ENCODE measurements at regions not wholly inside any gene's neighbourhood (a gene's known extent, or its start where the extent isn't known, plus 50 kb on each side); places are given as distances from the start of the nearest gene placed in this dataset.

GRCh38 chr6:103081126-103081525 is 1687.6 kb downstream of the GRIK2 start (continued):
- TF ChIP-seq ZNF704 (CRISPR knock-in tag; IDR thresholded peaks at IDR 0.05; ENCODE audit: borderline replicate concordance): no peak
- TF ChIP-seq ZNF709 (CRISPR knock-in tag; IDR thresholded peaks at IDR 0.05): no peak
- TF ChIP-seq CREB1 (IDR thresholded peaks at IDR 0.05): no peak
- no peak for TF ChIP-seq CREB1 (CRISPR knock-in tag; IDR thresholded peaks at IDR 0.05)

- no peak for DNase-seq (ENCODE audit: low spot score)
- POLR2A ChIA-PET: no interaction called here
- no peaks in the 10 kb centered on the region for H3K4me1 ChIP-seq (ENCODE audit: insufficient read depth, low read length)
- TF ChIP-seq KLF16 (CRISPR knock-in tag; IDR thresholded peaks at IDR 0.05) (no peak), SAP130 (CRISPR knock-in tag; IDR thresholded peaks at IDR 0.05; ENCODE audit: low read depth) (no peak), ZIK1 (CRISPR knock-in tag; IDR thresholded peaks at IDR 0.05; ENCODE audit: borderline replicate concordance, low read depth) (no peak), SP140L (CRISPR knock-in tag; IDR thresholded peaks at IDR 0.05; ENCODE audit: borderline replicate concordance) (no peak), IRX3 (CRISPR knock-in tag; IDR thresholded peaks at IDR 0.05; ENCODE audit: borderline replicate concordance, low read depth) (no peak), ZNF615 (CRISPR knock-in tag; IDR thresholded peaks at IDR 0.05; ENCODE audit: borderline replicate concordance) (no peak), SMARCE1 (IDR thresholded peaks at IDR 0.05; ENCODE audit: borderline replicate concordance) (no peak), CHD4 (IDR thresholded peaks at IDR 0.05; ENCODE audit: borderline replicate concordance, low read length) (no peak), ZNF737 (CRISPR knock-in tag; IDR thresholded peaks at IDR 0.05; ENCODE audit: borderline replicate concordance) (no peak), ZNF180 (CRISPR knock-in tag; IDR thresholded peaks at IDR 0.05; ENCODE audit: borderline replicate concordance, low read depth) (no peak), SPEN (CRISPR knock-in tag; IDR thresholded peaks at IDR 0.05; ENCODE audit: low read depth) (no peak), HNF1B (CRISPR knock-in tag; IDR thresholded peaks at IDR 0.05) (no peak), ZNF274 (CRISPR knock-in tag; IDR thresholded peaks at IDR 0.05) (no peak), ZEB1 (IDR thresholded peaks at IDR 0.05; ENCODE audit: insufficient replicate concordance, low read depth) (no peak)
- no peaks in the 10 kb centered on the region for H3K27me3 ChIP-seq (ENCODE audit: control insufficient read depth in 1 of 2, insufficient read depth in 2 of 2, low read length in 2 of 2)
- H3K36me3 ChIP-seq (replicated peaks in 1 of 2; ENCODE audit: control insufficient read depth in 1 of 2, insufficient read depth in 2 of 2, low read length in 2 of 2): no peaks in the 10 kb centered on the region
- no peak overlapping the region for H3K4me2 ChIP-seq (ENCODE audit: low read depth, low read length)
- 2% methylated on average over 3 of the region's 3 CpGs for WGBS (ENCODE audit: low lambda C conversion rate)
- H4K20me1 ChIP-seq (ENCODE audit: insufficient read depth, low read length): no peaks in the 10 kb centered on the region
- no peak for ATAC-seq
- no peak overlapping the region for H3K4me3 ChIP-seq (replicated peaks in 1 of 3; ENCODE audit: insufficient read depth in 1 of 3, low read depth in 2 of 3, low read length in 3 of 3)
- intact Hi-C loops (cut with micrococcal nuclease; ENCODE audit: unreplicated experiment) (no loop called here), in situ Hi-C loops (cut with HindIII; ENCODE audit: extremely low pct_ligation_motif_present, low pct_unique_long_range_greater_than_20kb) (no loop called here)
- H2AFZ ChIP-seq (ENCODE audit: low read length): no peak overlapping the region
- CTCF ChIA-PET (ENCODE audit: low intra/inter-chr PET ratio, low total read pairs): no interaction called here
- no peak overlapping the region for H3K9ac ChIP-seq (ENCODE audit: insufficient read depth, low read depth, low read length)
- H3K79me2 ChIP-seq (ENCODE audit: insufficient read depth, low read length): no peaks in the 10 kb centered on the region
- FAIRE-seq: no peak
- BruUV-seq (replicated peaks): no TSS peak
- no peak overlapping the region for H3K27ac ChIP-seq (ENCODE audit: extremely low read length, insufficient read depth, low read length)
- no peaks in the 10 kb centered on the region for H3K9me3 ChIP-seq (ENCODE audit: low read length)
Observed at GRCh38 chr6:103080497-103080896, 1687.0 kb downstream of the GRIK2 start.

All from HepG2 (cell line).